Fibroblast of skin of left biceps (primary cell): ENCODE measurements at regions not wholly inside any gene's neighbourhood (a gene's known extent, or its start where the extent isn't known, plus 50 kb on each side); places are given as distances from the start of the nearest gene placed in this dataset.
A peak's percentile ranks its signal among the peaks of the same experiment; 100 is the strongest.
"Not testable (repeated sequence)": the region's sequence is repeated elsewhere in the genome, so short reads cannot be mapped to it uniquely, and the experiment has no call there.

Experiments used
- DNase-seq, 2 experiments: peaks; one replicate each; pipeline ENCODE4 v3.0.0-alpha.2; 2013; ENCODE audit warnings: low read depth in 2 of 2

GRCh38 chr9:115543511-115543910, 425.6 kb upstream of the TNC start:
- DNase-seq, result no peak

- peak; percentile 43 to 53 for DNase-seq
These were observed 430.8 kb upstream of the TNC start for GRCh38 chr9:115548609-115549260.

GRCh38 chr9:115551396-115551795, 433.4 kb upstream of the TNC start:
- DNase-seq, result peak; percentile 55 to 65

GRCh38 chr9:115553060-115553773, 435.3 kb upstream of the TNC start:
- peak; percentile 78 to 85 for DNase-seq

- no peak for DNase-seq
These were observed 438.5 kb upstream of the TNC start for GRCh38 chr9:115556432-115556831.

- no peak for DNase-seq
These were observed 457.2 kb upstream of the TNC start for GRCh38 chr9:115575147-115575546.

GRCh38 chr9:115585458-115585857, 467.5 kb upstream of the TNC start:
- not testable (repeated sequence) for DNase-seq

- no peak for DNase-seq
These were observed 469.4 kb upstream of the TNC start for GRCh38 chr9:115587310-115587709.

GRCh38 chr9:115590011-115590410, 472.1 kb upstream of the TNC start:
- DNase-seq, result peak; percentile 88 to 91

GRCh38 chr9:115591584-115591984, 473.6 kb upstream of the TNC start:
- DNase-seq, result peak; percentile 98 to 99

- DNase-seq, result peak in 1 of 2 experiments; percentile 62
These were observed 475.7 kb upstream of the TNC start for GRCh38 chr9:115593587-115594091.

GRCh38 chr9:115594557-115594956, 476.6 kb upstream of the TNC start:
- DNase-seq, result peak in 1 of 2 experiments; percentile 67

GRCh38 chr9:115596021-115596745, 478.2 kb upstream of the TNC start:
- peak; percentile 99 for DNase-seq

GRCh38 chr9:115596746-115597080, 478.8 kb upstream of the TNC start:
- no peak for DNase-seq

- no peak for DNase-seq
These were observed 479.5 kb upstream of the TNC start for GRCh38 chr9:115597330-115597895.

GRCh38 chr9:115598751-115599150, 480.8 kb upstream of the TNC start:
- no peak for DNase-seq

GRCh38 chr9:115599898-115600297, 481.9 kb upstream of the TNC start:
- DNase-seq, result no peak

- peak; percentile 75 to 80 for DNase-seq
These were observed 483.5 kb upstream of the TNC start for GRCh38 chr9:115601434-115601833.

- peak; percentile 96 for DNase-seq
These were observed 487.0 kb upstream of the TNC start for GRCh38 chr9:115604831-115605483.

- no peak for DNase-seq
These were observed 488.9 kb upstream of the TNC start for GRCh38 chr9:115606838-115607237.

GRCh38 chr9:115614326-115614999, 496.5 kb upstream of the TNC start:
- DNase-seq, result no peak
